IMR-90 (cell line): ENCODE measurements at regions not wholly inside any gene's neighbourhood (a gene's known extent, or its start where the extent isn't known, plus 50 kb on each side); places are given as distances from the start of the nearest gene placed in this dataset.

Experiments
- ATAC-seq: fragments of 200-7000 bp; cut with Tn5 transposase; 2 replicates; pipeline ENCODE4 v1.9.1; 2020; ENCODE audit warnings: low read depth, mild to moderate bottlenecking, moderate library complexity
- BruUV-seq: library from RNA; stranded (reverse); fragments of 400-500 nt; replicated peaks from 2 replicates; lab custom pipeline; 2021; lab: Mats Ljungman, UMichigan
- CTCF ChIA-PET: fragments of 300-600 bp; formaldehyde crosslinking; extraction: SDS; loops from one replicate; lab custom pipeline; 2021; ENCODE audit warnings: antibody characterized with exemption; lab: Yijun Ruan, JAX
- POLR2A ChIA-PET: fragments of 300-600 bp; sonication (Branson Sonifier 250); formaldehyde crosslinking; loops from one replicate; lab custom pipeline; 2022; ENCODE audit warnings: antibody characterized with exemption; ENCODE audit not compliant: unreplicated experiment; lab: Charles Lee
- DNase-seq: peaks from one replicate; pipeline ENCODE4 v3.0.0; 2013
- H2AFZ ChIP-seq: replicated peaks from 2 replicates; pipeline ENCODE3; 2013; ENCODE audit warnings: low read length, mild to moderate bottlenecking; ENCODE audit not compliant: poor library complexity
- H2AK5ac ChIP-seq: 2 replicates; pipeline ENCODE4 v1.6.1; 2013; ENCODE audit warnings: low read depth, low read length, inconsistent platforms
- H2AK9ac ChIP-seq: replicated peaks from 2 replicates; pipeline ENCODE3; 2013; ENCODE audit warnings: mild to moderate bottlenecking, low read depth, low read length, moderate library complexity; ENCODE audit not compliant: poor library complexity
- H2BK120ac ChIP-seq: 2 replicates; pipeline ENCODE4 v1.6.1; 2013; ENCODE audit warnings: low read depth, low read length, inconsistent platforms
- H2BK15ac ChIP-seq: 3 replicates; pipeline ENCODE4 v1.6.1; 2013; ENCODE audit warnings: low read depth, low read length, inconsistent platforms
- H2BK20ac ChIP-seq: 2 replicates; pipeline ENCODE4 v1.6.1; 2013; ENCODE audit warnings: low read depth, mild to moderate bottlenecking, inconsistent platforms, low read length, moderate library complexity
- H2BK5ac ChIP-seq: 2 replicates; pipeline ENCODE4 v1.6.1; 2013; ENCODE audit warnings: mild to moderate bottlenecking, low read depth, low read length, inconsistent platforms; ENCODE audit not compliant: poor library complexity, severe bottlenecking
- H3K14ac ChIP-seq: replicated peaks from 2 replicates; pipeline ENCODE4 v1.6.1; 2013; ENCODE audit warnings: low read depth, low read length, inconsistent platforms
- H3K18ac ChIP-seq: 2 replicates; pipeline ENCODE4 v1.6.1; 2013; ENCODE audit warnings: low read depth, low read length, control low read depth
- H3K23ac ChIP-seq: 2 replicates; pipeline ENCODE4 v1.6.1; 2013; ENCODE audit warnings: low read depth, low read length, inconsistent platforms
- H3K27ac ChIP-seq: 2 replicates; pipeline ENCODE4 v1.5.1; 2013; ENCODE audit warnings: mild to moderate bottlenecking, control low read depth, low read length; ENCODE audit not compliant: insufficient read depth
- H3K27me3 ChIP-seq: 2 replicates; pipeline ENCODE4 v1.6.1; 2013; ENCODE audit warnings: low read length; ENCODE audit not compliant: control insufficient read depth, insufficient read depth
- H3K36me3 ChIP-seq: 2 replicates; pipeline ENCODE4 v1.6.1; 2013; ENCODE audit warnings: low read length, mixed read lengths; ENCODE audit not compliant: control insufficient read depth, insufficient read depth
- H3K4ac ChIP-seq: 2 replicates; pipeline ENCODE4 v1.6.1; 2013; ENCODE audit warnings: low read depth, low read length, inconsistent platforms
- H3K4me1 ChIP-seq: 2 replicates; pipeline ENCODE4 v1.6.1; 2013; ENCODE audit warnings: low read length, mixed read lengths; ENCODE audit not compliant: control insufficient read depth, insufficient read depth
- H3K4me2 ChIP-seq: 2 replicates; pipeline ENCODE4 v1.6.1; 2013; ENCODE audit warnings: low read depth, mild to moderate bottlenecking, control low read depth, low read length, moderate library complexity
- H3K4me3 ChIP-seq: 2 replicates; pipeline ENCODE4 v1.5.1; 2013; ENCODE audit warnings: low read depth, mild to moderate bottlenecking, control low read depth, low read length, moderate library complexity; ENCODE audit not compliant: insufficient read depth
- H3K56ac ChIP-seq: 2 replicates; pipeline ENCODE4 v1.6.1; 2013; ENCODE audit warnings: low read length, inconsistent platforms; ENCODE audit not compliant: insufficient read depth; ENCODE audit errors: extremely low read depth
- H3K79me1 ChIP-seq, 2 experiments: 2 replicates each; pipeline ENCODE4 v1.6.1; 2013; ENCODE audit warnings: low read length in 2 of 2, inconsistent platforms in 1 of 2, low read depth in 1 of 2
- H3K9ac ChIP-seq: 2 replicates; pipeline ENCODE4 v1.6.1; 2013; ENCODE audit warnings: low read depth, low read length, control low read depth
- H3K9me1 ChIP-seq: 2 replicates; pipeline ENCODE4 v1.6.1; 2013; ENCODE audit warnings: low read length, inconsistent platforms; ENCODE audit not compliant: insufficient read depth
- H3K9me3 ChIP-seq: 2 replicates; pipeline ENCODE4 v1.6.1; 2013; ENCODE audit warnings: low read length; ENCODE audit not compliant: control insufficient read depth, insufficient read depth
- H4K20me1 ChIP-seq: 2 replicates; pipeline ENCODE4 v1.6.1; 2013; ENCODE audit warnings: low read length, inconsistent platforms; ENCODE audit not compliant: insufficient read depth
- H4K5ac ChIP-seq: 2 replicates; pipeline ENCODE4 v1.6.1; 2013; ENCODE audit warnings: mild to moderate bottlenecking, low read depth, low read length, control low read depth
- H4K8ac ChIP-seq, 2 experiments: 2 replicates each; pipeline ENCODE4 v1.6.1; 2013; ENCODE audit warnings: low read depth in 2 of 2, low read length in 2 of 2, control low read depth in 1 of 2, inconsistent platforms in 1 of 2
- H4K91ac ChIP-seq: 2 replicates; pipeline ENCODE4 v1.6.1; 2013; ENCODE audit warnings: low read depth, low read length, inconsistent platforms; ENCODE audit not compliant: insufficient read depth
- BHLHE40 ChIP-seq: fragments of 150-350 bp; IDR thresholded peaks from 2 replicates; pipeline ENCODE4 v1.6.1; 2016; ENCODE audit warnings: mild to moderate bottlenecking, low read depth, low read length
- MAZ ChIP-seq: IDR thresholded peaks from 2 replicates; pipeline ENCODE4 v1.6.1; 2012; ENCODE audit warnings: low read depth, mild to moderate bottlenecking, low read length, improper control_type of control experiment, moderate library complexity, borderline replicate concordance
- RAD21 ChIP-seq: IDR thresholded peaks from 2 replicates; pipeline ENCODE4 v1.6.1; 2012; ENCODE audit warnings: low read length, improper control_type of control experiment
- SMC3 ChIP-seq: fragments of 150-350 bp; IDR thresholded peaks from 2 replicates; pipeline ENCODE4 v1.6.1; 2016; ENCODE audit warnings: low read depth, mild to moderate bottlenecking, antibody characterized with exemption, low read length, moderate library complexity
- WGBS, 2 experiments: methylation state at CpG; one replicate each; pipeline versions ENCODE4 v1.1.5 to v1.1.7; 2013; ENCODE audit warnings: missing lambda C conversion rate in 2 of 2; ENCODE audit not compliant: insufficient read length in 1 of 2; ENCODE audit errors: extremely low coverage in 2 of 2; 5-methylcytosine and 5-hydroxymethylcytosine counted together
- dilution Hi-C: fragments of 300-500 bp; cut with HindIII; formaldehyde crosslinking; loops from one replicate; pipeline ENCODE4 v1.14.3; 2018; ENCODE audit warnings: low sequenced_read_pairs; ENCODE audit not compliant: unreplicated experiment
- in situ Hi-C: fragments of 300-500 bp; cut with MboI; formaldehyde crosslinking; loops from 3 replicates; pipeline ENCODE4 v1.14.3; 2019; ENCODE audit warnings: low sequenced_read_pairs, inconsistent platforms, mixed read lengths
- intact Hi-C: fragments of 100-400 bp; cut with micrococcal nuclease; formaldehyde crosslinking; loops from 2 replicates; pipeline ENCODE4 v1.10.0; 2022
- TF ChIP-seq, protein P1 (sequence below): conservative IDR thresholded peaks from 2 replicates; pipeline ENCODE4 v1.5.1; 2012; ENCODE audit warnings: mild to moderate bottlenecking, low read depth, low read length, improper control_type of control experiment

DNA sequence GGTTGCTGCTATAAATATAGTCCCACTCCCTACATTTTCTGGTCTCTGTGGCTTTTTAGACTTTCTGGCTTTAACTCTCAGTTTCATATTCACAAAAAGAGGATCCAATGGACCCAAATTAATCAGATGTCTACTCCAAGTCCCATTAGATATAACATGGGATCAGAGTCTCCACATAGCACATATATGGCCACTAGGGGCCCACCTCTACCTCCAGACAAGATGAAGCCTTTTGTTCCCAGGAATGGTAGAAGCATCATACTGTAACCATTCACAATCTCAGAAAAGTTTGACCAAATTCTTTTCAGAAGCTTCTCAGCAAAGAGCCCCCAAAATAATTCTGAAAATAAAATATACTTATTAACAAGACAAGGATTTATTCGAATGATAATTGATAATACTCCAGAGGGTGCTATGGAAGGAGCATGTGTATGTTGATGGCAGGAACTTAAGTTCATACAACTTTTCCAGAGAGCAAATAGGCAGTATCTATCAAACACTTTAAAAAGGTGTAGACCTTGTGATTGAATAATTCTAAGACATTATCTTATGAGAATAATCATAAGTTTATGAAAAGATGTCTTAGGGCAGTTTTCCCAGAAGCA lies 382.3 kb upstream of the CRIM1 start:
- H3K4me3 ChIP-seq: no peak overlapping the region
- intact Hi-C loops: loop anchor here (1.0 to 5.0 kb wide), 3 partner anchors 349 to 814 kb away; no protein-coding TSS in a partner anchor
- H3K23ac ChIP-seq: no peak overlapping the region
- TF ChIP-seq RAD21 (peak; percentile 71), MAZ (no peak), SMC3 (peak; percentile 35), BHLHE40 (no peak)
- TF ChIP-seq, protein P1, sequence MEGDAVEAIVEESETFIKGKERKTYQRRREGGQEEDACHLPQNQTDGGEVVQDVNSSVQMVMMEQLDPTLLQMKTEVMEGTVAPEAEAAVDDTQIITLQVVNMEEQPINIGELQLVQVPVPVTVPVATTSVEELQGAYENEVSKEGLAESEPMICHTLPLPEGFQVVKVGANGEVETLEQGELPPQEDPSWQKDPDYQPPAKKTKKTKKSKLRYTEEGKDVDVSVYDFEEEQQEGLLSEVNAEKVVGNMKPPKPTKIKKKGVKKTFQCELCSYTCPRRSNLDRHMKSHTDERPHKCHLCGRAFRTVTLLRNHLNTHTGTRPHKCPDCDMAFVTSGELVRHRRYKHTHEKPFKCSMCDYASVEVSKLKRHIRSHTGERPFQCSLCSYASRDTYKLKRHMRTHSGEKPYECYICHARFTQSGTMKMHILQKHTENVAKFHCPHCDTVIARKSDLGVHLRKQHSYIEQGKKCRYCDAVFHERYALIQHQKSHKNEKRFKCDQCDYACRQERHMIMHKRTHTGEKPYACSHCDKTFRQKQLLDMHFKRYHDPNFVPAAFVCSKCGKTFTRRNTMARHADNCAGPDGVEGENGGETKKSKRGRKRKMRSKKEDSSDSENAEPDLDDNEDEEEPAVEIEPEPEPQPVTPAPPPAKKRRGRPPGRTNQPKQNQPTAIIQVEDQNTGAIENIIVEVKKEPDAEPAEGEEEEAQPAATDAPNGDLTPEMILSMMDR: peak; percentile 60
- no peak overlapping the region for H2AK9ac ChIP-seq
- no peak overlapping the region for H2BK120ac ChIP-seq
- BruUV-seq: no TSS peak
- no peak overlapping the region for H3K56ac ChIP-seq
- no peaks in the 10 kb centered on the region for H3K4me1 ChIP-seq
- no peaks in the 10 kb centered on the region for H3K27me3 ChIP-seq
- ChIA-PET POLR2A (no interaction called here), CTCF (interaction anchor here (0.6 to 1.6 kb wide), 2 partner anchors 9 to 573 kb away, joined by 3 read pairs; no protein-coding TSS in a partner anchor)
- no peak overlapping the region for H3K14ac ChIP-seq
- H3K18ac ChIP-seq: no peak overlapping the region
- H3K9me3 ChIP-seq: no peaks in the 10 kb centered on the region
- H3K27ac ChIP-seq: no peak overlapping the region
- in situ Hi-C loops: no loop called here
- H4K91ac ChIP-seq: no peak overlapping the region
- H3K79me1 ChIP-seq: no peaks in the 10 kb centered on the region
- no peaks in the 10 kb centered on the region for H3K36me3 ChIP-seq
- H4K20me1 ChIP-seq: no peaks in the 10 kb centered on the region
- peak; percentile 42 for DNase-seq
- dilution Hi-C loops: no loop called here
- H3K4me2 ChIP-seq: no peak overlapping the region
- no CpG with 5 or more reads among the region's 1 CpG for WGBS, 2 experiments
- ATAC-seq: peak; percentile 79; the same call in 1 of the 2 replicates
- H2BK5ac ChIP-seq: no peak overlapping the region
- no peak overlapping the region for H2BK15ac ChIP-seq
- no peak overlapping the region for H2AFZ ChIP-seq
- no peak overlapping the region for H3K4ac ChIP-seq
- no peak overlapping the region for H2BK20ac ChIP-seq
- H2AK5ac ChIP-seq: no peak overlapping the region
- no peak overlapping the region for H3K9ac ChIP-seq
- no peak overlapping the region for H4K5ac ChIP-seq
- H3K9me1 ChIP-seq: no peaks in the 10 kb centered on the region
- H4K8ac ChIP-seq: no peak overlapping the region
